ACC112 (cell line): ENCODE measurements at regions not wholly inside any gene's neighbourhood (a gene's known extent, or its start where the extent isn't known, plus 50 kb on each side); places are given as distances from the start of the nearest gene placed in this dataset.

Source experiments
- H2AFZ ChIP-seq: fragments of 200-600 bp; sonication (generic); one replicate; pipeline ENCODE4 v1.6.0; 2017; ENCODE audit warnings: antibody characterized with exemption, low read length; ENCODE audit not compliant: unreplicated experiment
- H3K27ac ChIP-seq: fragments of 200-600 bp; sonication (generic); 2 replicates; pipeline ENCODE4 v1.5.1; 2014; ENCODE audit warnings: low read depth, mild to moderate bottlenecking, antibody characterized with exemption, low read length, moderate library complexity
- H3K27me3 ChIP-seq: fragments of 200-600 bp; sonication (generic); 2 replicates; pipeline ENCODE4 v1.6.1; 2014; ENCODE audit warnings: mild to moderate bottlenecking, antibody characterized with exemption, low read length, moderate library complexity, mixed read lengths; ENCODE audit not compliant: insufficient read depth
- H3K36me3 ChIP-seq: fragments of 200-600 bp; sonication (generic); 2 replicates; pipeline ENCODE4 v1.6.1; 2016; ENCODE audit warnings: mild to moderate bottlenecking, antibody characterized with exemption, low read length, moderate library complexity, mixed read lengths; ENCODE audit not compliant: insufficient read depth
- H3K4me1 ChIP-seq: fragments of 200-600 bp; sonication (generic); one replicate; pipeline ENCODE4 v1.6.1; 2016; ENCODE audit warnings: low read length, mixed read lengths; ENCODE audit not compliant: insufficient read depth, unreplicated experiment, control insufficient read depth
- H3K4me3 ChIP-seq: fragments of 200-600 bp; sonication (generic); 2 replicates; pipeline ENCODE4 v1.5.1; 2014; ENCODE audit warnings: mild to moderate bottlenecking, low read depth, low read length
- H3K79me2 ChIP-seq: fragments of 200-600 bp; sonication (generic); one replicate; pipeline ENCODE4 v1.6.0; 2016; ENCODE audit warnings: low read length; ENCODE audit not compliant: control insufficient read depth, unreplicated experiment, insufficient read depth

GRCh38 chr21:43301409-43302061, 125.4 kb downstream of the SIK1 start:
- Histone ChIP-seq H3K4me1 (peaks cover 4% of the 10 kb centered on the region), H3K36me3 (no peaks in the 10 kb centered on the region), H3K27me3 (no peaks in the 10 kb centered on the region; the same call in 1 of the 2 replicates), H3K4me3 (no peak overlapping the region), H3K79me2 (no peaks in the 10 kb centered on the region), H2AFZ (no peak overlapping the region), H3K27ac (no peak overlapping the region)

DNA sequence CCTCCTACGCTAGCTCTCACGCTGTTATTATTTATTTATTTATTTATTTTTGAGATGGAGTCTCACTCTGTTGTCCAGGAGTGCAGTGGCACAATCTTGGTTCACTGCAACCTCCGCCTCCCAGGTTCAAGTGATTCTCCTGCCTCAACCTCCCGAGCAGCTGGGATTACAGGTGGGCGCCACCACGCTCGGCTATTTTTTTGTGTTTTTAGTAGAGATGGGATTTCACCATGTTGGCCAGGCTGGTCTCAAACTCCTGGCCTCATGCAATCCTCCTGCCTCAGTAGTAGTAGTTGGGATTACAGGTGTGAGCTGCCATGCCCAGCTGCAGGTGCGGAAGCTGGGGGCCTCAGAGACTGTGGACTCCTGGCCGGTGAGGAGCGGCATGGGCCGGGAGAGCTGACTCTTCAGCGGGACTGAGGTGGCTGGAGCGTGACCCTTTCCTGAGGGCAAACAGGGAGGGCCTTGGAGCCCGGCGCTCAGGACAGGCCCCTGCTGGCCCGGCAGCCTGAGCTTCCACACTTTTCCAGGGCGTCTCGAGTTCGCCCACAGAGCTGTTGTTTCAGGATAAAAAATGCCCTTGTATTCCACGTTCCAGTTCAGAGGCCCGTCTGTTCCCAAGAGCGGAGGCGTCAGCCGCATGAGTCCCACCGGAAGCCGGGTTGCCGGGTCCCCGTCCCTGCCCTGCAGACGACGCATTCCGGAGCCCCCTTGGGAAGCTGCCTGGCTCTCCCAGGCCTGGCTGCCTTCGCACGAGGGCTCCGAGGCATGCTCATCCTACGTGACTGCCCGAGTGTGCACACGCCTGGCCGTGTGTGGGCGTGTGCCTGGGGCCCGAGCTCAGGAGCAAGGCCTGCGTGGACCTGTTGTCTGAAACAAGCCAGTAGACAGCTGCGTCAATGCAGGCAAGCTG, 126.2 kb downstream of the SIK1 start:
- Histone ChIP-seq H2AFZ (no peak overlapping the region), H3K27me3 (peaks cover 2% of the 10 kb centered on the region; the same call in 1 of the 2 replicates), H3K27ac (no peak overlapping the region), H3K79me2 (no peaks in the 10 kb centered on the region), H3K36me3 (no peaks in the 10 kb centered on the region), H3K4me3 (no peak overlapping the region), H3K4me1 (peaks cover 4% of the 10 kb centered on the region)

DNA sequence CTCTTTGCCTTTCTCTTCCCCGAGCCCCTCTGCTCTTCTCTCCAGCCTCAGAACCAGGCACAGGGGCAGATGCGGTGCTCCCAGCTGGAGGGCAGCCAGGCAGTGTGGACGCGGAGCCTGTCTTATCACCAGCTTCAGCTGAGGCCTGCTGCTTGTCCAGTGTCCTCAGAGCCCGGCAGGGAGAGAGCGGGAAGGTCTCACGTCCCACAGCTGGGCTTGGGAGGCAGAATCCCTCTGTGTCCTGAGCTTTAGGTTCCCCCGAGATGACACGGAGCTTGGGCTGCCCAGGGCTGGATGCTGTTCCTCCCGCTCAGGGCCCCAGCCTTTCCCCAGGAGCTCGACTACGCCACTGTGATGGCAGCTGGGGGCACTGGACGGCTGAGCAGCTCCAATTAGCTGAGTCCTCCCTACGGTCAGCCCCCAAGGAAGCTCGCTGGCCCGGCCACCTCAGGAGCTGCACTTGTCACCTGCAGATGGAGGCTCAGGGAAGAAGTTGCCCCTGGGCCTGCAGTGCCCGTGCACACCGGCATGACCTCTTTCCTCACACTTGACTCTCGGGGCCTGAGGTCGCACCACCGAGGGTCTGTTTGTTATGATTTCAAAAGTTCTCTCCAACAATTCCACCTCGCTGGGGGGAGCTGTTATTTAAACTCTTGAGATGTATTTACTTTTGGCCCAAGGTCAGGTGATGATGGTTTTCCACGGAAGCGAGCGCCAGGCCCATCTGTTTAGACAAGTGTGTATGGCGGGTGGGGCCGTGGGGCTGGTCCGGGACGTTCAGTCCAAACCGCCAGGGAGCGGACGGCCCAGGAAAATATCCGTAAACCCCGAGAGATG, 127.3 kb downstream of the SIK1 start:
- peaks cover 4% of the 10 kb centered on the region for H3K4me1 ChIP-seq
- peaks cover 13% of the 10 kb centered on the region for H3K27me3 ChIP-seq
- H3K27ac ChIP-seq: no peak overlapping the region
- H3K4me3 ChIP-seq: no peak overlapping the region
- H3K79me2 ChIP-seq: no peaks in the 10 kb centered on the region
- H2AFZ ChIP-seq: no peak overlapping the region
- H3K36me3 ChIP-seq: no peaks in the 10 kb centered on the region

GRCh38 chr21:43298546-43299440, 128.1 kb downstream of the SIK1 start:
- H3K27me3 ChIP-seq: peaks cover 22% of the 10 kb centered on the region
- H3K4me3 ChIP-seq: no peak overlapping the region
- no peak overlapping the region for H2AFZ ChIP-seq
- H3K4me1 ChIP-seq: peaks cover 4% of the 10 kb centered on the region
- H3K79me2 ChIP-seq: no peaks in the 10 kb centered on the region
- no peak overlapping the region for H3K27ac ChIP-seq
- H3K36me3 ChIP-seq: no peaks in the 10 kb centered on the region

GRCh38 chr21:43297989-43298388, 128.9 kb downstream of the SIK1 start:
- no peaks in the 10 kb centered on the region for H3K36me3 ChIP-seq
- no peak overlapping the region for H2AFZ ChIP-seq
- no peak overlapping the region for H3K4me3 ChIP-seq
- no peaks in the 10 kb centered on the region for H3K79me2 ChIP-seq
- H3K27ac ChIP-seq: no peak overlapping the region
- H3K4me1 ChIP-seq: peaks cover 4% of the 10 kb centered on the region
- peaks cover 23% of the 10 kb centered on the region for H3K27me3 ChIP-seq

- Histone ChIP-seq H3K4me1 (peaks cover 4% of the 10 kb centered on the region), H3K36me3 (no peaks in the 10 kb centered on the region), H2AFZ (no peak overlapping the region), H3K79me2 (no peaks in the 10 kb centered on the region), H3K27ac (no peak overlapping the region), H3K4me3 (no peak overlapping the region), H3K27me3 (peaks cover 23% of the 10 kb centered on the region)
Observed at GRCh38 chr21:43297391-43297981, 128.7 kb downstream of the CRYAA start.

DNA sequence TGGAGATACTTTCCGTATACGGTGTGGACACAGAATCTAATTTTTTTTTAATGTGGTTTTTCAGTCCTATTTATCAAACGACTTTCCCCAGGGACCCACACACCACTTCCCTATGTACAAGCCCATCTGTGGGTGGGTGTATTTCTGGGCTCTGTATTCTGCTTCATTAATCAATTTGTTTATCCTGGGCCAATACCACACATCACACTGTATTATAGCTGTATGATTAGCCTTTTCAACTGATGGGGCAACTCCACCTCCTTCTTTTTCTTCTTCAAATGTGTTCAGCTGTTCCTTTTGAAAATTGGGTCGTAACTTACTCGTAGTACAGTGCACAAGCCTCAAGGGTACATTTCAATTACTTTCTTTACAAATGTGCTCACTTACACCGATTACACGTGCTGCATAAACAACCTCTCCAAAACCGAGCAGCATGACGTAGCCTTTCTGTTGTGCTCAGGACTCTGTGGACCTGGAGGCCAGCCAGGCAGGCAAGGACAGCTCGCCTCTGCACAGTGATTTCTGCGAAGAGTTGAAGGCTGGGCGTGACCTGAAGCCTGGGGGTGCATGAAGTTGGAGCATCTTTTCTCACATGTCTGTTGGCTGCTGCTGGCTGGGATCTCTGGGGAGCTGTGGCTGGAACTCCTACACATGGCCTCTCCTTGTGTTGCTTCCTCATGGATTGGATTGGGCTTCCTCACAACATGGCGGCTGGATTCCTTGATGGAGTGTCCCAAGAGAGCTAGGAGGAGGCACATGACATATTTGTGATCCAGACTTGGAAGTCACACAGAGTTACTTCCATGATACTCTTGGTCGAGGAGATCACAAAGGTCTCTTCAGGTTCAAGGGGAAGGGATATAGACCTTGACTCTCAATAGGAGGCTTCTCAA, 126.5 kb downstream of the CRYAA start:
- no peak overlapping the region for H3K4me3 ChIP-seq
- peaks cover 23% of the 10 kb centered on the region for H3K27me3 ChIP-seq
- H3K79me2 ChIP-seq: no peaks in the 10 kb centered on the region
- H3K4me1 ChIP-seq: no peaks in the 10 kb centered on the region
- H3K27ac ChIP-seq: no peak overlapping the region
- no peak overlapping the region for H2AFZ ChIP-seq
- H3K36me3 ChIP-seq: no peaks in the 10 kb centered on the region

DNA sequence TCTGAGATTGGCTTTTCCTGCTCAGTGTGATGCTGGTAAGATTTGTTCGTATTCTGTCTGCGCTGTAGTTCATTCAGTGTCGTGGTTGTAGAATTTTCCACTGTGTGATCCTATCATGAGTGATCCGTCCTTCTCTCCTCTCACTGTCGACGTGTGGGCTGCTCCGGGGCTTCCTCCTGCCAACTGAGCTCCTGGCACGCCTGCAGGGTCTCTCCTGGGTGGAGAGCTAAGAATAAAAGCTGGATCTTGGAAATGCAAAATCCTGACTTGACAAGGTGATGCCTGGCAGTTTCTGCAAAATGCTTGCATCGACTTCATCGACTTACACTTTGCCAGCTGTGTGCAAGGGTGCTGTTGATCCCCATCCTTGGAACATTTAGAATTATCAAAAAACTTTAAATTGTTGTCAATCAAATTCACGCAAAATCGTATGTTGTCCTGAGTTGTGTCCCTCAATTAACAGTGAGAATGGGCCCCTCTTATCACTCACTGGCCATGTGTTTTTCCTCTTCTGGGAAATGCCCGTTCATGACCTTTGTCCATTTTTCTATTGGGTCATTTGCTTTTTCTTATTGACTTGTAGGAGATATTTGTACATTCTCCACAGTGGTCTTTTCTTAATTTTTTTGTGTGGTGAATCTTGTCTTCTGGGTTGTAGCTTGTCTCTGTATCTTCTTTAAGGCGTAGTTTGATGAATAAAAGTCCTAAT, 125.5 kb downstream of the CRYAA start:
- Histone ChIP-seq H3K27me3 (peaks cover 23% of the 10 kb centered on the region), H3K79me2 (no peaks in the 10 kb centered on the region), H3K36me3 (no peaks in the 10 kb centered on the region), H3K4me1 (no peaks in the 10 kb centered on the region), H3K4me3 (no peak overlapping the region), H3K27ac (no peak overlapping the region), H2AFZ (no peak overlapping the region)

- Histone ChIP-seq H2AFZ (no peak overlapping the region), H3K4me3 (no peak overlapping the region), H3K36me3 (no peaks in the 10 kb centered on the region), H3K79me2 (no peaks in the 10 kb centered on the region), H3K27ac (no peak overlapping the region), H3K4me1 (no peaks in the 10 kb centered on the region), H3K27me3 (peaks cover 23% of the 10 kb centered on the region)
Observed at GRCh38 chr21:43292866-43293142, 124.0 kb downstream of the CRYAA start.
